Tibial nerve (tissue), 3 donors: ENCODE measurements at regions not wholly inside any gene's neighbourhood (a gene's known extent, or its start where the extent isn't known, plus 50 kb on each side); places are given as distances from the start of the nearest gene placed in this dataset.

Experiments used
- CTCF ChIP-seq, 5 experiments: fragments of 200-600 bp in 3 of 5; fragments of 450-650 bp in 2 of 5; sonication (generic) in 3 of 5; IDR thresholded peaks; one replicate each; pipeline ENCODE4 v1.5.1; 2016 to 2019; ENCODE audit warnings: antibody characterized with exemption in 5 of 5, mild to moderate bottlenecking in 3 of 5, moderate library complexity in 2 of 5
- POLR2A ChIP-seq, 2 donors: fragments of 450-650 bp; IDR thresholded peaks; one replicate each; pipeline ENCODE4 v1.6.1; 2017; ENCODE audit warnings: antibody characterized with exemption in 2 of 2, mild to moderate bottlenecking in 2 of 2, moderate library complexity in 2 of 2

- TF ChIP-seq CTCF (IDR thresholded peaks at IDR 0.05) (no peak), POLR2A (IDR thresholded peaks at IDR 0.05) (no peak)
Observed at GRCh38 chr5:116778651-116779280, 204.1 kb upstream of the SEMA6A start.
